H9 (cell line): ENCODE measurements at regions not wholly inside any gene's neighbourhood (a gene's known extent, or its start where the extent isn't known, plus 50 kb on each side); places are given as distances from the start of the nearest gene placed in this dataset.
"Not testable (repeated sequence)": the region's sequence is repeated elsewhere in the genome, so short reads cannot be mapped to it uniquely, and the experiment has no call there.

Experiments used
- DNase-seq: peaks from one replicate; pipeline ENCODE4 v3.0.0-alpha.2; 2017
- H2AFZ ChIP-seq: one replicate; pipeline ENCODE4 v1.6.1; 2013; ENCODE audit warnings: mild to moderate bottlenecking, low read length, control low read depth, moderate library complexity
- H2AK5ac ChIP-seq: 2 replicates; pipeline ENCODE4 v1.6.1; 2013; ENCODE audit warnings: low read length, control low read depth, mixed read lengths; ENCODE audit not compliant: insufficient read length
- H2BK120ac ChIP-seq: one replicate; pipeline ENCODE4 v1.6.1; 2013; ENCODE audit warnings: low read depth, mild to moderate bottlenecking, low read length, control low read depth, inconsistent platforms; ENCODE audit not compliant: poor library complexity, severe bottlenecking
- H2BK12ac ChIP-seq: 2 replicates; pipeline ENCODE4 v1.6.1; 2013; ENCODE audit warnings: low read length, control low read depth, mixed read lengths, low read depth; ENCODE audit not compliant: insufficient read length
- H2BK15ac ChIP-seq: 2 replicates; pipeline ENCODE4 v1.6.1; 2013; ENCODE audit warnings: low read depth, low read length, control low read depth
- H2BK20ac ChIP-seq: one replicate; pipeline ENCODE4 v1.6.1; 2013; ENCODE audit warnings: low read depth, mild to moderate bottlenecking, low read length, control low read depth, inconsistent platforms; ENCODE audit not compliant: poor library complexity, severe bottlenecking
- H2BK5ac ChIP-seq: 2 replicates; pipeline ENCODE4 v1.6.1; 2013; ENCODE audit warnings: low read length, control low read depth, mixed read lengths; ENCODE audit not compliant: insufficient read length
- H3K14ac ChIP-seq: 2 replicates; pipeline ENCODE4 v1.6.1; 2013; ENCODE audit warnings: low read length, control low read depth; ENCODE audit not compliant: insufficient read depth
- H3K18ac ChIP-seq: 2 replicates; pipeline ENCODE4 v1.6.1; 2013; ENCODE audit warnings: low read depth, mild to moderate bottlenecking, mixed read lengths, low read length, control low read depth; ENCODE audit not compliant: insufficient read length
- H3K23ac ChIP-seq: 2 replicates; pipeline ENCODE4 v1.6.1; 2013; ENCODE audit warnings: low read length, control low read depth, mixed read lengths, low read depth; ENCODE audit not compliant: insufficient read length
- H3K23me2 ChIP-seq: 2 replicates; pipeline ENCODE4 v1.6.1; 2013; ENCODE audit warnings: low read depth, mild to moderate bottlenecking, mixed read lengths, low read length, control low read depth; ENCODE audit not compliant: insufficient read length, poor library complexity, severe bottlenecking
- H3K27ac ChIP-seq: 2 replicates; pipeline ENCODE4 v1.5.1; 2013; ENCODE audit warnings: low read length, control low read depth, mixed read lengths, low read depth; ENCODE audit not compliant: insufficient read length
- H3K27me3 ChIP-seq: 2 replicates; pipeline ENCODE4 v1.6.1; 2013; ENCODE audit warnings: low read length, control low read depth, inconsistent platforms; ENCODE audit not compliant: insufficient read depth
- H3K4ac ChIP-seq: 2 replicates; pipeline ENCODE4 v1.6.1; 2013; ENCODE audit warnings: low read depth, mild to moderate bottlenecking, control low read depth, inconsistent platforms, low read length, moderate library complexity
- H3K4me1 ChIP-seq: 2 replicates; pipeline ENCODE4 v1.6.1; 2013; ENCODE audit warnings: low read length, control low read depth, inconsistent platforms; ENCODE audit not compliant: insufficient read depth
- H3K4me2 ChIP-seq: 2 replicates; pipeline ENCODE4 v1.6.1; 2013; ENCODE audit warnings: low read length, control low read depth, mixed read lengths; ENCODE audit not compliant: insufficient read length, insufficient read depth
- H3K56ac ChIP-seq: 2 replicates; pipeline ENCODE4 v1.6.1; 2013; ENCODE audit warnings: low read depth, mild to moderate bottlenecking, mixed read lengths, low read length, control low read depth; ENCODE audit not compliant: insufficient read length
- H3K79me1 ChIP-seq: 2 replicates; pipeline ENCODE4 v1.6.1; 2013; ENCODE audit warnings: low read depth, mild to moderate bottlenecking, moderate library complexity, low read length, control low read depth, inconsistent platforms; ENCODE audit not compliant: insufficient read depth, poor library complexity, severe bottlenecking
- H3K79me2 ChIP-seq: 2 replicates; pipeline ENCODE4 v1.6.1; 2013; ENCODE audit warnings: low read length, control low read depth, inconsistent platforms; ENCODE audit not compliant: insufficient read depth
- H3K9ac ChIP-seq: 2 replicates; pipeline ENCODE4 v1.6.1; 2013; ENCODE audit warnings: low read length, control low read depth, mixed read lengths; ENCODE audit not compliant: insufficient read length; ENCODE audit errors: extremely low read depth
- H3K9me3 ChIP-seq: one replicate; pipeline ENCODE4 v1.6.1; 2013; ENCODE audit warnings: low read depth, low read length, inconsistent platforms; ENCODE audit not compliant: control insufficient read depth
- H3T11ph ChIP-seq: one replicate; pipeline ENCODE4 v1.6.1; 2013; ENCODE audit warnings: mild to moderate bottlenecking, low read length, control low read depth, inconsistent platforms
- H4K20me1 ChIP-seq: one replicate; pipeline ENCODE4 v1.6.1; 2013; ENCODE audit not compliant: control insufficient read depth, insufficient read length, insufficient read depth
- H4K5ac ChIP-seq: 2 replicates; pipeline ENCODE4 v1.6.1; 2013; ENCODE audit warnings: low read depth, mild to moderate bottlenecking, mixed read lengths, low read length, control low read depth; ENCODE audit not compliant: insufficient read length
- H4K8ac ChIP-seq: replicated peaks from 2 replicates; pipeline ENCODE4 v1.6.1; 2013; ENCODE audit warnings: low read length, control low read depth, mixed read lengths, low read depth; ENCODE audit not compliant: insufficient read length
- H4K91ac ChIP-seq: 2 replicates; pipeline ENCODE4 v1.6.1; 2013; ENCODE audit warnings: low read depth, mild to moderate bottlenecking, moderate library complexity, mixed read lengths, low read length, control low read depth; ENCODE audit not compliant: insufficient read length
- H3K27ac Mint-ChIP-seq, 3 experiments: 2 replicates in 2 of 3; 3 replicates in 1 of 3; pipeline ENCODE4 v1.8.0; 2020 to 2021; ENCODE audit warnings: mixed read lengths in 3 of 3, mild to moderate bottlenecking in 1 of 3, moderate library complexity in 1 of 3
- H3K27me3 Mint-ChIP-seq: 2 replicates; pipeline ENCODE4 v1.8.0; 2021; ENCODE audit warnings: low read depth, mild to moderate bottlenecking, moderate library complexity, mixed read lengths
- H3K36me3 Mint-ChIP-seq, 3 experiments: 2 replicates in 2 of 3; 3 replicates in 1 of 3; pipeline ENCODE4 v1.8.0; 2020 to 2021; ENCODE audit warnings: low read depth in 3 of 3, mixed read lengths in 3 of 3; ENCODE audit not compliant: insufficient read depth in 1 of 3
- H3K4me1 Mint-ChIP-seq, 2 experiments: 2 replicates each; pipeline ENCODE4 v1.8.0; 2020; ENCODE audit warnings: mixed read lengths in 2 of 2
- H3K4me3 Mint-ChIP-seq, 2 experiments: 2 replicates in 1 of 2; 3 replicates in 1 of 2; pipeline ENCODE4 v1.8.0; 2020 to 2021; ENCODE audit warnings: mild to moderate bottlenecking in 2 of 2, mixed read lengths in 2 of 2, moderate library complexity in 1 of 2
- H3K9me3 Mint-ChIP-seq, 2 experiments: 2 replicates in 1 of 2; 3 replicates in 1 of 2; pipeline ENCODE4 v1.8.0; 2020; ENCODE audit warnings: mild to moderate bottlenecking in 2 of 2, mixed read lengths in 2 of 2, moderate library complexity in 1 of 2
- CTCF ChIP-seq: fragments of 200-600 bp; sonication (generic); conservative IDR thresholded peaks from 3 replicates; pipeline ENCODE4 v1.8.0; 2021; ENCODE audit warnings: antibody characterized with exemption, mild to moderate bottlenecking
- WGBS: extraction: QIAGEN DNeasy Blood & Tissue Kit; methylation state at CpG from one replicate; pipeline ENCODE4 v1.1.7; 2013; ENCODE audit warnings: missing lambda C conversion rate, low lambda C conversion rate, mixed read lengths; ENCODE audit not compliant: insufficient read length; ENCODE audit errors: extremely low coverage; 5-methylcytosine and 5-hydroxymethylcytosine counted together

- H3K4me1 ChIP-seq: no peaks in the 10 kb centered on the region; the same call in 1 of the 2 replicates
- H4K8ac ChIP-seq: no peak overlapping the region
- H2BK120ac ChIP-seq: no peak overlapping the region
- H2AFZ ChIP-seq: no peak overlapping the region
- Mint-ChIP-seq H3K27ac (no peak overlapping the region), H3K9me3 (0 out of 5 replicates have a peak, but pooled peaks cover 0 to 2% of the 10 kb centered on the region in 2 experiments), H3K36me3 (no peaks in the 10 kb centered on the region), H3K4me1 (0 out of 4 replicates have a peak, but pooled peaks cover 0 to 4% of the 10 kb centered on the region in 2 experiments), H3K4me3 (no peak overlapping the region), H3K27me3 (no peaks in the 10 kb centered on the region)
- no peak for DNase-seq
- H3K56ac ChIP-seq: no peak overlapping the region
- H2BK5ac ChIP-seq: no peak overlapping the region
- H3T11ph ChIP-seq: no peak overlapping the region
- no peak overlapping the region for H4K5ac ChIP-seq
- H3K9ac ChIP-seq: no peak overlapping the region
- H3K9me3 ChIP-seq: no peaks in the 10 kb centered on the region
- no peak overlapping the region for H3K4me2 ChIP-seq
- H4K91ac ChIP-seq: no peak overlapping the region
- H2BK20ac ChIP-seq: no peak overlapping the region
- H3K23me2 ChIP-seq: no peaks in the 10 kb centered on the region
- H3K79me2 ChIP-seq: no peaks in the 10 kb centered on the region
- H3K27me3 ChIP-seq: no peaks in the 10 kb centered on the region
- no peak overlapping the region for H3K18ac ChIP-seq
- no peak overlapping the region for H3K27ac ChIP-seq
- H3K14ac ChIP-seq: no peak overlapping the region
- H3K4ac ChIP-seq: no peak overlapping the region
- no peak overlapping the region for H2BK15ac ChIP-seq
- TF ChIP-seq CTCF: no peak
- H3K23ac ChIP-seq: no peak overlapping the region
- H3K79me1 ChIP-seq: no peaks in the 10 kb centered on the region
- no peak overlapping the region for H2BK12ac ChIP-seq
- H4K20me1 ChIP-seq: no peaks in the 10 kb centered on the region
- H2AK5ac ChIP-seq: no peak overlapping the region
Observed at GRCh38 chr9:71509054-71509453, 259.3 kb downstream of the CEMIP2 start.

GRCh38 chr9:71508141-71508540 lies 260.2 kb downstream of the CEMIP2 start:
- H3K14ac ChIP-seq, H3K23ac ChIP-seq, H2AK5ac ChIP-seq, DNase-seq, H3K9me3 ChIP-seq, H3K4me1 ChIP-seq, H3K9ac ChIP-seq, H4K8ac ChIP-seq, H3K79me2 ChIP-seq, H2BK120ac ChIP-seq, H3K56ac ChIP-seq, H2BK15ac ChIP-seq, H3K27me3 ChIP-seq, H2BK5ac ChIP-seq, H3K4me2 ChIP-seq, H3K79me1 ChIP-seq, H3K18ac ChIP-seq, H3K27ac ChIP-seq, H3K9me3 Mint-ChIP-seq, H4K5ac ChIP-seq, H3K4me1 Mint-ChIP-seq, H3K4me3 Mint-ChIP-seq, H3K23me2 ChIP-seq, H3K27ac Mint-ChIP-seq, H3K4ac ChIP-seq, H4K20me1 ChIP-seq, H2BK12ac ChIP-seq, H4K91ac ChIP-seq, H3K36me3 Mint-ChIP-seq, H2AFZ ChIP-seq, H3T11ph ChIP-seq, H2BK20ac ChIP-seq, H3K27me3 Mint-ChIP-seq: not testable (repeated sequence)
- WGBS: no CpG with 5 or more reads among the region's 2 CpGs
